Breast epithelium (tissue), 3 donors: ENCODE measurements at regions not wholly inside any gene's neighbourhood (a gene's known extent, or its start where the extent isn't known, plus 50 kb on each side); places are given as distances from the start of the nearest gene placed in this dataset.

Source experiments
- POLR2A ChIP-seq: fragments of 450-650 bp; IDR thresholded peaks from one replicate; pipeline ENCODE4 v1.6.1; 2016; ENCODE audit warnings: antibody characterized with exemption, mild to moderate bottlenecking, moderate library complexity
- POLR2AphosphoS5 ChIP-seq, 3 donors: sonication (generic); formaldehyde crosslinking; IDR thresholded peaks; one replicate each; pipeline ENCODE4 v1.6.1; 2017; ENCODE audit warnings: antibody characterized with exemption in 3 of 3
- TF ChIP-seq, protein P1 (sequence below), 3 donors: fragments of 450-650 bp; IDR thresholded peaks; one replicate each; pipeline ENCODE4 v1.5.1; 2016 to 2017; ENCODE audit warnings: antibody characterized with exemption in 3 of 3, mild to moderate bottlenecking in 3 of 3, moderate library complexity in 3 of 3

DNA sequence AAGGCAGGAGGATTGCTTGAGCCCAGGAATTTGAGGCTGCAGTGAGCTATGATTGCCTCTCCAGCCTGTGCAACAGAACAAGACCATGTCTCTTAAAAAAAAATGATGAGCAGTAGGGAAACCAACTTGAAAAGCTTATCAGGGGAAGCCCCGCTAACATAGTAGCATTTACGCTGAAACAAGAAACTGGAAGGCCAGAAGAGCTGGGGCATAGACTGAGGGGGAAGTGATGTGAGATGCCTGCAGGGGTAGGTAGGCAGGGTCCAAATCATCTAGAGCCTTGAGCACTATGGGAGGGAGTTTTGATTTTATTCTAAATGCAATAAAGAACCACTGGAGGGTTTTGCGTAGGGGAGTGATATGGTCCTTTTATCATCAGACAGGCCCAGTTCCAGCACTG, 139.3 kb downstream of the CYB561 start:
- TF ChIP-seq POLR2A, result no peak
- TF ChIP-seq, protein P1, sequence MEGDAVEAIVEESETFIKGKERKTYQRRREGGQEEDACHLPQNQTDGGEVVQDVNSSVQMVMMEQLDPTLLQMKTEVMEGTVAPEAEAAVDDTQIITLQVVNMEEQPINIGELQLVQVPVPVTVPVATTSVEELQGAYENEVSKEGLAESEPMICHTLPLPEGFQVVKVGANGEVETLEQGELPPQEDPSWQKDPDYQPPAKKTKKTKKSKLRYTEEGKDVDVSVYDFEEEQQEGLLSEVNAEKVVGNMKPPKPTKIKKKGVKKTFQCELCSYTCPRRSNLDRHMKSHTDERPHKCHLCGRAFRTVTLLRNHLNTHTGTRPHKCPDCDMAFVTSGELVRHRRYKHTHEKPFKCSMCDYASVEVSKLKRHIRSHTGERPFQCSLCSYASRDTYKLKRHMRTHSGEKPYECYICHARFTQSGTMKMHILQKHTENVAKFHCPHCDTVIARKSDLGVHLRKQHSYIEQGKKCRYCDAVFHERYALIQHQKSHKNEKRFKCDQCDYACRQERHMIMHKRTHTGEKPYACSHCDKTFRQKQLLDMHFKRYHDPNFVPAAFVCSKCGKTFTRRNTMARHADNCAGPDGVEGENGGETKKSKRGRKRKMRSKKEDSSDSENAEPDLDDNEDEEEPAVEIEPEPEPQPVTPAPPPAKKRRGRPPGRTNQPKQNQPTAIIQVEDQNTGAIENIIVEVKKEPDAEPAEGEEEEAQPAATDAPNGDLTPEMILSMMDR (IDR thresholded peaks at IDR 0.05), result no peak
- no peak for TF ChIP-seq POLR2AphosphoS5 (IDR thresholded peaks at IDR 0.05)
